H1 (cell line): ENCODE measurements at regions not wholly inside any gene's neighbourhood (a gene's known extent, or its start where the extent isn't known, plus 50 kb on each side); places are given as distances from the start of the nearest gene placed in this dataset.

Source experiments
- CTCF ChIA-PET: fragments of 300-600 bp; sonication (Branson Sonifier 250); formaldehyde crosslinking; loops from one replicate; lab custom pipeline; 2021; ENCODE audit not compliant: partially characterized antibody; lab: Charles Lee
- POLR2A ChIA-PET: fragments of 300-600 bp; sonication (Branson Sonifier 250); formaldehyde crosslinking; loops from one replicate; lab custom pipeline; 2021; ENCODE audit warnings: inconsistent platforms; ENCODE audit not compliant: partially characterized antibody; lab: Charles Lee
- DNase-seq, 2 experiments: peaks; one replicate each; pipeline versions ENCODE4 v3.0.0 to v3.0.0-alpha.2; 2010 to 2022; ENCODE audit warnings: low spot score in 2 of 2, low read depth in 1 of 2, mixed read lengths in 1 of 2
- FAIRE-seq: peaks from 2 replicates; lab custom pipeline; 2011; peaks lifted over from hg19 to GRCh38; lab: Jason Lieb, UNC
- H2AFZ ChIP-seq: 2 replicates; pipeline ENCODE4 v1.8.1; 2012; ENCODE audit warnings: low read length, inconsistent platforms
- H2AK5ac ChIP-seq: 2 replicates; pipeline ENCODE4 v1.6.1; 2013; ENCODE audit warnings: low read depth, low read length
- H2BK120ac ChIP-seq: replicated peaks from 2 replicates; pipeline ENCODE3; 2013; ENCODE audit warnings: low read depth, low read length, inconsistent platforms
- H2BK12ac ChIP-seq: 2 replicates; pipeline ENCODE4 v1.6.1; 2013; ENCODE audit warnings: low read depth, low read length
- H2BK15ac ChIP-seq: 2 replicates; pipeline ENCODE4 v1.6.1; 2013; ENCODE audit warnings: low read length
- H2BK20ac ChIP-seq: 2 replicates; pipeline ENCODE4 v1.6.1; 2013; ENCODE audit warnings: low read length
- H2BK5ac ChIP-seq: 2 replicates; pipeline ENCODE4 v1.6.1; 2013; ENCODE audit warnings: low read depth, low read length
- H3K14ac ChIP-seq: 2 replicates; pipeline ENCODE4 v1.6.1; 2013; ENCODE audit warnings: inconsistent platforms; ENCODE audit not compliant: insufficient read length
- H3K18ac ChIP-seq: 2 replicates; pipeline ENCODE4 v1.6.1; 2013; ENCODE audit warnings: low read length; ENCODE audit errors: extremely low read depth
- H3K23ac ChIP-seq: 2 replicates; pipeline ENCODE4 v1.6.1; 2013; ENCODE audit warnings: inconsistent platforms; ENCODE audit not compliant: insufficient read length
- H3K23me2 ChIP-seq: 2 replicates; pipeline ENCODE4 v1.6.1; 2013; ENCODE audit warnings: low read depth, low read length
- H3K27ac ChIP-seq: 2 replicates; pipeline ENCODE4 v1.6.1; 2011; ENCODE audit warnings: low read depth, low read length, inconsistent platforms
- H3K27me3 ChIP-seq, 4 experiments: replicated peaks in 1 of 4; 1 replicate in 1 of 4; 2 replicates in 3 of 4; pipeline versions ENCODE4 v1.6.1 to v1.8.1; 2011 to 2013; ENCODE audit warnings: low read length in 3 of 4, mild to moderate bottlenecking in 3 of 4, inconsistent platforms in 2 of 4, mixed read lengths in 2 of 4, moderate library complexity in 1 of 4; ENCODE audit not compliant: control insufficient read depth in 3 of 4, insufficient read depth in 3 of 4; ENCODE audit errors: extremely low read depth in 1 of 4
- H3K36me3 ChIP-seq, 4 experiments: 2 replicates each; pipeline versions ENCODE4 v1.6.1 to v1.8.1; 2011 to 2013; ENCODE audit warnings: mild to moderate bottlenecking in 4 of 4, low read length in 3 of 4, moderate library complexity in 2 of 4, control low read depth in 1 of 4, inconsistent platforms in 1 of 4; ENCODE audit not compliant: insufficient read depth in 4 of 4, control insufficient read depth in 2 of 4
- H3K4ac ChIP-seq: replicated peaks from 2 replicates; pipeline ENCODE3; 2013; ENCODE audit warnings: low read length, low read depth, mixed read lengths, inconsistent platforms; ENCODE audit not compliant: insufficient read length
- H3K4me1 ChIP-seq, 4 experiments: replicated peaks in 1 of 4; 1 replicate in 1 of 4; 2 replicates in 3 of 4; pipeline versions ENCODE4 v1.6.1 to v1.8.1; 2011 to 2013; ENCODE audit warnings: low read length in 3 of 4, inconsistent platforms in 2 of 4, mixed read lengths in 1 of 4; ENCODE audit not compliant: insufficient read depth in 4 of 4, control insufficient read depth in 3 of 4
- H3K4me2 ChIP-seq, 2 experiments: 2 replicates each; pipeline versions ENCODE4 v1.6.1 to v1.8.1; 2011 to 2013; ENCODE audit warnings: low read depth in 2 of 2, low read length in 2 of 2, control low read depth in 1 of 2, inconsistent platforms in 1 of 2, mild to moderate bottlenecking in 1 of 2; ENCODE audit not compliant: insufficient read depth in 1 of 2
- H3K4me3 ChIP-seq, 4 experiments: fragments of 200-600, 300-600 bp in 1 of 4; sonication (generic), shearing (Covaris generic), sonication (Bioruptor Twin) in 1 of 4; 2 replicates each; pipeline versions ENCODE4 v1.5.1 to v1.8.1; 2011 to 2016; ENCODE audit warnings: low read length in 4 of 4, low read depth in 3 of 4, control low read depth in 2 of 4, inconsistent platforms in 2 of 4, mild to moderate bottlenecking in 2 of 4, mixed read lengths in 1 of 4, moderate library complexity in 1 of 4; ENCODE audit not compliant: insufficient read depth in 2 of 4; ENCODE audit errors: extremely low read depth in 1 of 4
- H3K56ac ChIP-seq: replicated peaks from 2 replicates; pipeline ENCODE3; 2013; ENCODE audit warnings: low read depth, mild to moderate bottlenecking, mixed read lengths, low read length, inconsistent platforms; ENCODE audit not compliant: insufficient read length
- H3K79me1 ChIP-seq: 2 replicates; pipeline ENCODE4 v1.6.1; 2013; ENCODE audit warnings: low read depth, low read length, control low read depth
- H3K79me2 ChIP-seq, 2 experiments: 2 replicates each; pipeline versions ENCODE4 v1.6.1 to v1.8.1; 2012 to 2013; ENCODE audit warnings: low read length in 2 of 2, mild to moderate bottlenecking in 2 of 2, inconsistent platforms in 1 of 2; ENCODE audit not compliant: insufficient read depth in 2 of 2, control insufficient read depth in 1 of 2
- H3K9ac ChIP-seq, 4 experiments: replicated peaks in 1 of 4; 1 replicate in 1 of 4; 2 replicates in 3 of 4; pipeline versions ENCODE4 v1.6.1 to v1.8.1; 2011 to 2013; ENCODE audit warnings: low read depth in 3 of 4, low read length in 3 of 4, control low read depth in 2 of 4, mild to moderate bottlenecking in 2 of 4, moderate library complexity in 2 of 4, inconsistent platforms in 1 of 4; ENCODE audit errors: extremely low read depth in 1 of 4
- H3K9me3 ChIP-seq, 2 experiments: 2 replicates each; pipeline versions ENCODE4 v1.6.1 to v1.8.1; 2012 to 2013; ENCODE audit warnings: mild to moderate bottlenecking in 2 of 2, moderate library complexity in 2 of 2, control low read depth in 1 of 2, inconsistent platforms in 1 of 2, low read depth in 1 of 2, low read length in 1 of 2, mixed read lengths in 1 of 2; ENCODE audit not compliant: insufficient read depth in 2 of 2
- H4K20me1 ChIP-seq, 2 experiments: replicated peaks in 1 of 2; 2 replicates each; pipeline versions ENCODE3 to v1.8.1; 2011 to 2013; ENCODE audit warnings: inconsistent platforms in 2 of 2, low read length in 2 of 2, mild to moderate bottlenecking in 1 of 2; ENCODE audit not compliant: insufficient read depth in 2 of 2, control insufficient read depth in 1 of 2
- H4K5ac ChIP-seq: 2 replicates; pipeline ENCODE4 v1.6.1; 2013; ENCODE audit warnings: low read length, low read depth, mixed read lengths, inconsistent platforms; ENCODE audit not compliant: insufficient read length
- H4K8ac ChIP-seq: 2 replicates; pipeline ENCODE4 v1.8.0; 2013; ENCODE audit warnings: mild to moderate bottlenecking, moderate library complexity, low read length, inconsistent platforms; ENCODE audit not compliant: insufficient read depth; ENCODE audit errors: extremely low read depth
- H4K91ac ChIP-seq: replicated peaks from 2 replicates; pipeline ENCODE3; 2013; ENCODE audit warnings: low read length, mixed read lengths, inconsistent platforms; ENCODE audit not compliant: insufficient read length
- ATF2 ChIP-seq: IDR thresholded peaks from 2 replicates; pipeline ENCODE4 v1.6.1; 2012; ENCODE audit warnings: low read length, inconsistent platforms
- KDM5A ChIP-seq: fragments of 200-600 bp; IDR thresholded peaks from 2 replicates; pipeline ENCODE4 v1.7.1; 2012; ENCODE audit warnings: mild to moderate bottlenecking, low read length, inconsistent platforms, mixed read lengths
- YY1 ChIP-seq: IDR thresholded peaks from 2 replicates; pipeline ENCODE4 v1.6.1; 2011; ENCODE audit warnings: low read depth, mild to moderate bottlenecking, low read length
- WGBS, 2 experiments: shearing (Covaris generic) in 1 of 2; methylation state at CpG; one replicate each; pipeline versions ENCODE4 v1.1.6 to v1.1.7; 2013 to 2015; ENCODE audit warnings: low lambda C conversion rate in 2 of 2, mixed read lengths in 2 of 2, inconsistent platforms in 1 of 2, low coverage in 1 of 2, missing lambda C conversion rate in 1 of 2; ENCODE audit not compliant: insufficient replicate concordance in 2 of 2, insufficient coverage in 1 of 2, insufficient read length in 1 of 2; ENCODE audit errors: extremely low coverage in 1 of 2, missing lambda C conversion rate in 1 of 2; 5-methylcytosine and 5-hydroxymethylcytosine counted together

- FAIRE-seq, result no peak
- Histone ChIP-seq H3K27me3 (no peaks in the 10 kb centered on the region), H2BK15ac (no peak overlapping the region), H2BK120ac (no peak overlapping the region), H2AK5ac (no peak overlapping the region), H3K9me3 (no peaks in the 10 kb centered on the region), H3K79me1 (no peaks in the 10 kb centered on the region), H3K4me2 (no peak overlapping the region), H3K4ac (no peak overlapping the region), H3K56ac (no peak overlapping the region), H4K5ac (no peak overlapping the region), H3K23me2 (no peaks in the 10 kb centered on the region), H2BK20ac (no peak overlapping the region), H3K9ac (no peak overlapping the region), H2BK12ac (no peak overlapping the region), H3K36me3 (no peaks in the 10 kb centered on the region), H3K14ac (no peak overlapping the region), H4K20me1 (no peaks in the 10 kb centered on the region), H3K23ac (no peak overlapping the region), H4K8ac (no peak overlapping the region), H3K4me1 (no peaks in the 10 kb centered on the region), H3K27ac (no peak overlapping the region), H2BK5ac (no peak overlapping the region), H3K18ac (no peak overlapping the region), H2AFZ (no peak overlapping the region), H3K79me2 (no peaks in the 10 kb centered on the region), H4K91ac (no peak overlapping the region), H3K4me3 (no peak overlapping the region)
- ChIA-PET POLR2A (no interaction called here), CTCF (no interaction called here)
- no peak for DNase-seq
- 80% methylated on average over 4 of the region's 4 CpGs; no CpG with 5 or more reads in 1 of the 2 experiments for WGBS, 2 experiments
- no peak for TF ChIP-seq ATF2
- no peak for TF ChIP-seq KDM5A
- TF ChIP-seq YY1, result no peak
Measured at GRCh38 chr5:111585946-111586345, 73.6 kb upstream of the STARD4 start.
